ENCODE measurements at regions not wholly inside any gene's neighbourhood (a gene's known extent, or its start where the extent isn't known, plus 50 kb on each side); places are given as distances from the start of the nearest gene placed in this dataset.

DNA sequence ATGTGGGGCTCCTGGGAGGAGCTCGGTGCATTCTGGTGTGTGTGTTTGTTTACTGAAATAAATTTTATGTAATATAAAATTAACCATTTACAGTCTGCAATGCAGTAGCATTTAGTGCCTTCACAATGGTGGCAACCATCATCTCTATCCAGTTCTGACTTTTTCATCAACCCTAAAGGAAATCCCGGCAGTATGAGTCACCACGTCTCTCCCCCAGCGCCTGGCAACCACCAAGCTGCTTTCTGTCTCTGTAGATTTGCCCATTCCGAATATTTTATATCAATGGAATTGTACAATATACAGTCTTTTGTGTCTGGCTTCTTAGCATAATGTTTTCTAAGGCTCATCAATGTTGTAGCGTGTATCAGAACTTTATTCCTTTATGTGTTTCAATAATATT, 300.5 kb downstream of the MIAT start:
- Histone ChIP-seq H3F3A (ENCODE audit: insufficient read depth, low read length) (no peaks in the 10 kb centered on the region), H3K4me1 (ENCODE audit: low read length) (no peaks in the 10 kb centered on the region), H3K4me2 (ENCODE audit: low read depth, low read length) (no peak overlapping the region), H2AFZ (ENCODE audit: low read length) (no peak overlapping the region), H3K9ac (ENCODE audit: low read length) (no peak overlapping the region), H3K27me3 (replicated peaks; ENCODE audit: insufficient read depth, low read length) (peaks cover 57% of the 10 kb centered on the region), H3K79me2 (ENCODE audit: low read length) (no peaks in the 10 kb centered on the region), H3K4me3 (ENCODE audit: low read length) (no peak overlapping the region), H4K20me1 (ENCODE audit: insufficient read depth, low read length) (no peaks in the 10 kb centered on the region), H3K27ac (ENCODE audit: low read length) (no peak overlapping the region), H3K9me2 (replicated peaks; ENCODE audit: insufficient read depth, low read length) (no peaks in the 10 kb centered on the region), H3K9me3 (replicated peaks; ENCODE audit: insufficient read depth, low read length) (no peaks in the 10 kb centered on the region), H3K36me3 (replicated peaks; ENCODE audit: insufficient read depth, low read length) (no peaks in the 10 kb centered on the region)
- TF ChIP-seq EZH2 (optimal IDR thresholded peaks at IDR 0.05; ENCODE audit: low read depth, low read length) (no peak), EZH2phosphoT487 (IDR thresholded peaks at IDR 0.05; ENCODE audit: low read length) (no peak), CTCF (IDR thresholded peaks at IDR 0.05; ENCODE audit: low read length) (no peak)
- no peak for DNase-seq

- no peak for TF ChIP-seq CTCF (IDR thresholded peaks at IDR 0.05; ENCODE audit: low read length)
- no peak for TF ChIP-seq EZH2 (optimal IDR thresholded peaks at IDR 0.05; ENCODE audit: low read depth, low read length)
- TF ChIP-seq EZH2phosphoT487 (IDR thresholded peaks at IDR 0.05; ENCODE audit: low read length), result no peak
- Histone ChIP-seq H3K27ac (ENCODE audit: low read length) (no peak overlapping the region), H3K9me2 (replicated peaks; ENCODE audit: insufficient read depth, low read length) (no peaks in the 10 kb centered on the region), H3K4me2 (ENCODE audit: low read depth, low read length) (no peak overlapping the region), H3K4me1 (ENCODE audit: low read length) (no peaks in the 10 kb centered on the region), H3K9me3 (replicated peaks; ENCODE audit: insufficient read depth, low read length) (no peaks in the 10 kb centered on the region), H3K36me3 (replicated peaks; ENCODE audit: insufficient read depth, low read length) (no peaks in the 10 kb centered on the region), H4K20me1 (ENCODE audit: insufficient read depth, low read length) (no peaks in the 10 kb centered on the region), H2AFZ (ENCODE audit: low read length) (no peak overlapping the region), H3K4me3 (ENCODE audit: low read length) (no peak overlapping the region), H3K79me2 (ENCODE audit: low read length) (no peaks in the 10 kb centered on the region), H3K9ac (ENCODE audit: low read length) (no peak overlapping the region), H3F3A (ENCODE audit: insufficient read depth, low read length) (no peaks in the 10 kb centered on the region), H3K27me3 (replicated peaks; ENCODE audit: insufficient read depth, low read length) (peaks cover 55% of the 10 kb centered on the region)
- no peak for DNase-seq
Measured at GRCh38 chr22:26958378-26958777, 301.0 kb downstream of the MIAT start.

GRCh38 chr22:26964642-26965041, 307.3 kb downstream of the MIAT start:
- H3K9ac ChIP-seq (ENCODE audit: low read length), result no peak overlapping the region
- peaks cover 21% of the 10 kb centered on the region; the same call in 1 of the 2 replicates for H3K27me3 ChIP-seq (replicated peaks; ENCODE audit: insufficient read depth, low read length)
- no peaks in the 10 kb centered on the region for H3K36me3 ChIP-seq (replicated peaks; ENCODE audit: insufficient read depth, low read length)
- TF ChIP-seq EZH2 (optimal IDR thresholded peaks at IDR 0.05; ENCODE audit: low read depth, low read length) (no peak), CTCF (IDR thresholded peaks at IDR 0.05; ENCODE audit: low read length) (no peak), EZH2phosphoT487 (IDR thresholded peaks at IDR 0.05; ENCODE audit: low read length) (no peak)
- no peak overlapping the region for H3K4me2 ChIP-seq (ENCODE audit: low read depth, low read length)
- H3F3A ChIP-seq (ENCODE audit: insufficient read depth, low read length), result no peaks in the 10 kb centered on the region
- no peak overlapping the region for H3K27ac ChIP-seq (ENCODE audit: low read length)
- H3K9me3 ChIP-seq (replicated peaks; ENCODE audit: insufficient read depth, low read length), result no peaks in the 10 kb centered on the region
- H4K20me1 ChIP-seq (ENCODE audit: insufficient read depth, low read length), result no peaks in the 10 kb centered on the region
- no peak for DNase-seq
- H3K9me2 ChIP-seq (replicated peaks; ENCODE audit: insufficient read depth, low read length), result no peaks in the 10 kb centered on the region
- H3K4me1 ChIP-seq (ENCODE audit: low read length), result no peaks in the 10 kb centered on the region
- H3K79me2 ChIP-seq (ENCODE audit: low read length), result no peaks in the 10 kb centered on the region
- no peak overlapping the region for H2AFZ ChIP-seq (ENCODE audit: low read length)
- no peak overlapping the region for H3K4me3 ChIP-seq (ENCODE audit: low read length)

Measured in MM.1S (cell line).